ENCODE measurements at regions not wholly inside any gene's neighbourhood (a gene's known extent, or its start where the extent isn't known, plus 50 kb on each side); places are given as distances from the start of the nearest gene placed in this dataset.
"Not testable (repeated sequence)": the region's sequence is repeated elsewhere in the genome, so short reads cannot be mapped to it uniquely, and the experiment has no call there.

- DNase-seq: no peak
- Mint-ChIP-seq H3K27me3 (peaks cover 6% of the 10 kb centered on the region), H3K9me3 (peaks cover 10% of the 10 kb centered on the region), H3K27ac (no peak overlapping the region), H3K4me1 (no peaks in the 10 kb centered on the region), H3K36me3 (ENCODE audit: low read depth) (no peaks in the 10 kb centered on the region), H3K4me3 (no peak overlapping the region)
- ChIA-PET CTCF (no interaction called here), POLR2A (no interaction called here)
These were observed 227.0 kb downstream of the ADAMTS15 start for GRCh38 chr11:130675371-130675821.

- CTCF ChIA-PET: interaction anchor here (1.5 kb wide), 1 partner anchor 186 kb away, joined by 3 read pairs; no protein-coding TSS in a partner anchor
- POLR2A ChIA-PET: no interaction called here
- no peak for DNase-seq
- H3K27me3 Mint-ChIP-seq: peaks cover 6% of the 10 kb centered on the region
- H3K36me3 Mint-ChIP-seq (ENCODE audit: low read depth): no peaks in the 10 kb centered on the region
- H3K4me3 Mint-ChIP-seq: no peak overlapping the region
- H3K9me3 Mint-ChIP-seq: peaks cover 10% of the 10 kb centered on the region
- no peak overlapping the region for H3K27ac Mint-ChIP-seq
- H3K4me1 Mint-ChIP-seq: no peaks in the 10 kb centered on the region
These were observed 227.5 kb downstream of the ADAMTS15 start for GRCh38 chr11:130675917-130676316.

- ChIA-PET CTCF (interaction anchor here (1.5 kb wide), 1 partner anchor 185 kb away, joined by 3 read pairs; no protein-coding TSS in a partner anchor), POLR2A (interaction anchor here (0.6 kb wide), 1 partner anchor 571 kb away, joined by 3 read pairs; no protein-coding TSS in a partner anchor)
- no peak overlapping the region for H3K4me3 Mint-ChIP-seq
- peaks cover 9% of the 10 kb centered on the region for H3K27me3 Mint-ChIP-seq
- DNase-seq: no peak
- H3K27ac Mint-ChIP-seq: no peak overlapping the region
- H3K9me3 Mint-ChIP-seq: peaks cover 10% of the 10 kb centered on the region
- H3K36me3 Mint-ChIP-seq (ENCODE audit: low read depth): no peaks in the 10 kb centered on the region
- H3K4me1 Mint-ChIP-seq: no peaks in the 10 kb centered on the region
These were observed 229.2 kb downstream of the ADAMTS15 start for GRCh38 chr11:130677486-130678153.

GRCh38 chr11:130679247-130679646 is 230.8 kb downstream of the ADAMTS15 start:
- no peak overlapping the region for H3K4me3 Mint-ChIP-seq
- H3K27ac Mint-ChIP-seq: no peak overlapping the region
- POLR2A ChIA-PET: no interaction called here
- DNase-seq: no peak
- CTCF ChIA-PET: no interaction called here
- H3K9me3 Mint-ChIP-seq: peaks cover 10% of the 10 kb centered on the region
- H3K36me3 Mint-ChIP-seq (ENCODE audit: low read depth): no peaks in the 10 kb centered on the region
- H3K27me3 Mint-ChIP-seq: peaks cover 7% of the 10 kb centered on the region
- no peaks in the 10 kb centered on the region for H3K4me1 Mint-ChIP-seq

GRCh38 chr11:130682471-130682870 is 233.8 kb downstream of the SNX19 start:
- H3K4me3 Mint-ChIP-seq; CTCF ChIA-PET; POLR2A ChIA-PET; DNase-seq; H3K36me3 Mint-ChIP-seq (ENCODE audit: low read depth); H3K27me3 Mint-ChIP-seq; H3K27ac Mint-ChIP-seq; H3K4me1 Mint-ChIP-seq; H3K9me3 Mint-ChIP-seq: not testable (repeated sequence)

GRCh38 chr11:130689222-130689908 is 226.9 kb downstream of the SNX19 start:
- CTCF ChIA-PET: no interaction called here
- Mint-ChIP-seq H3K27me3 (peaks cover 3% of the 10 kb centered on the region), H3K4me1 (no peaks in the 10 kb centered on the region), H3K9me3 (no peaks in the 10 kb centered on the region), H3K4me3 (no peak overlapping the region), H3K27ac (no peak overlapping the region), H3K36me3 (ENCODE audit: low read depth) (no peaks in the 10 kb centered on the region)
- POLR2A ChIA-PET: no interaction called here
- DNase-seq: no peak

GRCh38 chr11:130691581-130691980 is 224.7 kb downstream of the SNX19 start:
- Mint-ChIP-seq H3K27me3 (peaks cover 5% of the 10 kb centered on the region), H3K9me3 (no peaks in the 10 kb centered on the region), H3K27ac (no peak overlapping the region), H3K36me3 (ENCODE audit: low read depth) (no peaks in the 10 kb centered on the region), H3K4me3 (no peak overlapping the region), H3K4me1 (no peaks in the 10 kb centered on the region)
- DNase-seq: no peak
- ChIA-PET POLR2A (no interaction called here), CTCF (no interaction called here)

GRCh38 chr11:130692220-130692619 is 224.1 kb downstream of the SNX19 start:
- no peaks in the 10 kb centered on the region for H3K36me3 Mint-ChIP-seq (ENCODE audit: low read depth)
- no peak overlapping the region for H3K27ac Mint-ChIP-seq
- peaks cover 5% of the 10 kb centered on the region for H3K27me3 Mint-ChIP-seq
- no peak overlapping the region for H3K4me3 Mint-ChIP-seq
- no peaks in the 10 kb centered on the region for H3K4me1 Mint-ChIP-seq
- no peak for DNase-seq
- H3K9me3 Mint-ChIP-seq: no peaks in the 10 kb centered on the region
- ChIA-PET CTCF (no interaction called here), POLR2A (no interaction called here)

GRCh38 chr11:130693543-130693942 is 222.7 kb downstream of the SNX19 start:
- POLR2A ChIA-PET: no interaction called here
- DNase-seq: no peak
- Mint-ChIP-seq H3K4me1 (no peaks in the 10 kb centered on the region), H3K9me3 (no peaks in the 10 kb centered on the region), H3K4me3 (no peak overlapping the region), H3K27ac (no peak overlapping the region), H3K36me3 (ENCODE audit: low read depth) (no peaks in the 10 kb centered on the region), H3K27me3 (peaks cover 5% of the 10 kb centered on the region)
- CTCF ChIA-PET: no interaction called here

- H3K27ac Mint-ChIP-seq: no peak overlapping the region
- ChIA-PET POLR2A (no interaction called here), CTCF (no interaction called here)
- no peaks in the 10 kb centered on the region for H3K36me3 Mint-ChIP-seq (ENCODE audit: low read depth)
- no peak for DNase-seq
- no peak overlapping the region for H3K4me3 Mint-ChIP-seq
- H3K4me1 Mint-ChIP-seq: no peaks in the 10 kb centered on the region
- peaks cover 5% of the 10 kb centered on the region for H3K27me3 Mint-ChIP-seq
- H3K9me3 Mint-ChIP-seq: no peaks in the 10 kb centered on the region
These were observed 221.7 kb downstream of the SNX19 start for GRCh38 chr11:130694488-130695045.

- no peak overlapping the region for H3K27ac Mint-ChIP-seq
- DNase-seq: no peak
- no peak overlapping the region for H3K4me3 Mint-ChIP-seq
- CTCF ChIA-PET: no interaction called here
- POLR2A ChIA-PET: no interaction called here
- H3K36me3 Mint-ChIP-seq (ENCODE audit: low read depth): no peaks in the 10 kb centered on the region
- peaks cover 5% of the 10 kb centered on the region for H3K27me3 Mint-ChIP-seq
- no peaks in the 10 kb centered on the region for H3K9me3 Mint-ChIP-seq
- no peaks in the 10 kb centered on the region for H3K4me1 Mint-ChIP-seq
These were observed 218.1 kb downstream of the SNX19 start for GRCh38 chr11:130698174-130698573.

- ChIA-PET CTCF (no interaction called here), POLR2A (no interaction called here)
- Mint-ChIP-seq H3K4me1 (no peaks in the 10 kb centered on the region), H3K27ac (no peak overlapping the region), H3K4me3 (no peak overlapping the region), H3K27me3 (peaks cover 5% of the 10 kb centered on the region), H3K36me3 (ENCODE audit: low read depth) (no peaks in the 10 kb centered on the region), H3K9me3 (no peaks in the 10 kb centered on the region)
- DNase-seq: no peak
These were observed 216.7 kb downstream of the SNX19 start for GRCh38 chr11:130699561-130699960.

- Mint-ChIP-seq H3K4me3 (no peak overlapping the region), H3K27ac (no peak overlapping the region), H3K36me3 (ENCODE audit: low read depth) (no peaks in the 10 kb centered on the region), H3K4me1 (no peaks in the 10 kb centered on the region), H3K27me3 (peaks cover 5% of the 10 kb centered on the region), H3K9me3 (no peaks in the 10 kb centered on the region)
- ChIA-PET CTCF (no interaction called here), POLR2A (no interaction called here)
- DNase-seq: no peak
These were observed 216.2 kb downstream of the SNX19 start for GRCh38 chr11:130700092-130700491.

All from activated CD4-positive, alpha-beta memory T cell treated with anti-CD3 and anti-CD28 coated beads, Interleukin-2, amount 10 ng/mL, durations not matched to agents 7 days and 5 days (primary cell).